ENCODE measurements at regions not wholly inside any gene's neighbourhood (a gene's known extent, or its start where the extent isn't known, plus 50 kb on each side); places are given as distances from the start of the nearest gene placed in this dataset.

GRCh38 chrX:112391313-112391712 is 288.4 kb downstream of the LHFPL1 start:
- no peak for TF ChIP-seq CTCF (IDR thresholded peaks at IDR 0.05; ENCODE audit: poor library complexity)
- TF ChIP-seq EZH2 (IDR thresholded peaks at IDR 0.05; ENCODE audit: borderline replicate concordance) = no peak
- no peak for TF ChIP-seq EZH2phosphoT487 (IDR thresholded peaks at IDR 0.05; ENCODE audit: low read depth, severe bottlenecking, unreplicated experiment)

Measured in hepatocyte (in vitro differentiated cells).